ENCODE measurements at regions not wholly inside any gene's neighbourhood (a gene's known extent, or its start where the extent isn't known, plus 50 kb on each side); places are given as distances from the start of the nearest gene placed in this dataset.

- DNase-seq (ENCODE audit: low read depth, low spot score) = no peak
Observed at GRCh38 chr13:109447667-109448066, 338.7 kb downstream of the IRS2 start.

GRCh38 chr13:109440320-109440719 is 346.1 kb downstream of the IRS2 start:
- TF ChIP-seq TCF7L2 (IDR thresholded peaks at IDR 0.05; ENCODE audit: borderline replicate concordance, extremely low read depth, insufficient read depth, insufficient read length) (no peak), REST (IDR thresholded peaks at IDR 0.05; ENCODE audit: low read depth) (no peak), CEBPB (IDR thresholded peaks at IDR 0.05; ENCODE audit: low read depth) (no peak)
- Histone ChIP-seq H3K4me1 (ENCODE audit: control insufficient read depth in 1 of 2, insufficient read depth in 2 of 2, low read length in 2 of 2) (no peaks in the 10 kb centered on the region), H3K4me3 (replicated peaks in 1 of 2; ENCODE audit: low read depth in 1 of 2, low read length in 2 of 2) (no peak overlapping the region), H3K9me2 (ENCODE audit: insufficient read depth) (no peaks in the 10 kb centered on the region), H4K20me1 (ENCODE audit: insufficient read depth) (no peaks in the 10 kb centered on the region), H3K27ac (ENCODE audit: low read depth, low read length) (no peak overlapping the region), H3K9ac (ENCODE audit: low read length) (no peak overlapping the region), H3K4me2 (ENCODE audit: low read length) (no peak overlapping the region), H3K9me3 (ENCODE audit: control insufficient read depth in 1 of 2, insufficient read depth in 1 of 2, low read depth in 1 of 2, low read length in 2 of 2) (no peaks in the 10 kb centered on the region), H3K27me3 (ENCODE audit: insufficient read depth, low read length) (no peaks in the 10 kb centered on the region), H3K79me2 (ENCODE audit: insufficient read depth, low read length) (no peaks in the 10 kb centered on the region), H3K36me3 (ENCODE audit: control insufficient read depth in 1 of 2, insufficient read depth in 2 of 2, low read length in 2 of 2) (no peaks in the 10 kb centered on the region), H2AFZ (ENCODE audit: low read depth, low read length, poor library complexity, severe bottlenecking) (no peak overlapping the region)
- ChIA-PET RAD21 (ENCODE audit: low non-redundant PET in 1 of 2, low total read pairs in 2 of 2, uncharacterized antibody in 2 of 2, unreplicated experiment in 2 of 2) (no interaction called here), POLR2A (no interaction called here), CTCF (no interaction called here)
- DNase-seq (ENCODE audit: low read depth, low spot score) (no peak), ATAC-seq (no peak)
- no TSS peak for BruUV-seq (replicated peaks)
- intact Hi-C loops (cut with micrococcal nuclease) = no loop called here

More at GRCh38 chr13:109447667-109448066, 338.7 kb downstream of the IRS2 start:
- H2AFZ ChIP-seq (ENCODE audit: low read depth, low read length, poor library complexity, severe bottlenecking) = no peak overlapping the region
- no peak overlapping the region for H3K4me2 ChIP-seq (ENCODE audit: low read length)
- POLR2A ChIA-PET = no interaction called here
- RAD21 ChIA-PET (ENCODE audit: low non-redundant PET in 1 of 2, low total read pairs in 2 of 2, uncharacterized antibody in 2 of 2, unreplicated experiment in 2 of 2) = no interaction called here
- H3K27ac ChIP-seq (ENCODE audit: low read depth, low read length) = no peak overlapping the region
- H4K20me1 ChIP-seq (ENCODE audit: insufficient read depth) = no peaks in the 10 kb centered on the region
- peak; percentile 44 for ATAC-seq
- no peaks in the 10 kb centered on the region for H3K36me3 ChIP-seq (ENCODE audit: control insufficient read depth in 1 of 2, insufficient read depth in 2 of 2, low read length in 2 of 2)
- no peaks in the 10 kb centered on the region for H3K27me3 ChIP-seq (ENCODE audit: insufficient read depth, low read length)
- no peaks in the 10 kb centered on the region for H3K79me2 ChIP-seq (ENCODE audit: insufficient read depth, low read length)
- H3K9ac ChIP-seq (ENCODE audit: low read length) = no peak overlapping the region
- intact Hi-C loops (cut with micrococcal nuclease) = no loop called here
- no peaks in the 10 kb centered on the region for H3K4me1 ChIP-seq (ENCODE audit: control insufficient read depth in 1 of 2, insufficient read depth in 2 of 2, low read length in 2 of 2)
- CTCF ChIA-PET = no interaction called here
- TF ChIP-seq SIN3A (IDR thresholded peaks at IDR 0.05; ENCODE audit: low read depth) (no peak), CTCF (IDR thresholded peaks at IDR 0.05 in 2 of 3, conservative IDR thresholded peaks at IDR 0.05 in 1 of 3; ENCODE audit: borderline replicate concordance in 1 of 3, insufficient read depth in 1 of 3, low read depth in 2 of 3, low read length in 2 of 3) (no peak), MAX (IDR thresholded peaks at IDR 0.05) (no peak), POLR2AphosphoS5 (IDR thresholded peaks at IDR 0.05; ENCODE audit: low read depth, low read length) (no peak)
- no peaks in the 10 kb centered on the region for H3K9me2 ChIP-seq (ENCODE audit: insufficient read depth)
- H3K9me3 ChIP-seq (ENCODE audit: control insufficient read depth in 1 of 2, insufficient read depth in 1 of 2, low read depth in 1 of 2, low read length in 2 of 2) = no peaks in the 10 kb centered on the region
- BruUV-seq (replicated peaks) = no TSS peak
- no peak overlapping the region for H3K4me3 ChIP-seq (replicated peaks in 1 of 2; ENCODE audit: low read depth in 1 of 2, low read length in 2 of 2)

Data from HCT116 (cell line).